ENCODE measurements at regions not wholly inside any gene's neighbourhood (a gene's known extent, or its start where the extent isn't known, plus 50 kb on each side); places are given as distances from the start of the nearest gene placed in this dataset.

- Histone ChIP-seq H3K27ac (ENCODE audit: low read depth, low read length) (no peak overlapping the region), H3K27me3 (ENCODE audit: control insufficient read depth, low read length) (no peaks in the 10 kb centered on the region), H3K4me2 (ENCODE audit: low read length) (no peak overlapping the region), H3K9me3 (ENCODE audit: control insufficient read depth, insufficient read depth, low read length) (no peaks in the 10 kb centered on the region), H3K36me3 (ENCODE audit: control insufficient read depth, low read length) (no peaks in the 10 kb centered on the region), H3K9me2 (replicated peaks; ENCODE audit: control insufficient read depth, low read length) (no peaks in the 10 kb centered on the region), H3K4me1 (ENCODE audit: control insufficient read depth, low read length) (peaks cover 28% of the 10 kb centered on the region), H4K20me1 (ENCODE audit: control insufficient read depth, insufficient read depth, low read depth, low read length) (no peaks in the 10 kb centered on the region), H3F3A (ENCODE audit: control insufficient read depth, insufficient read depth) (no peaks in the 10 kb centered on the region), H3K79me2 (ENCODE audit: control insufficient read depth, low read length) (no peaks in the 10 kb centered on the region), H3K4me3 (ENCODE audit: low read length) (no peak overlapping the region)
- TF ChIP-seq EZH2phosphoT487 (IDR thresholded peaks at IDR 0.05; ENCODE audit: borderline replicate concordance, low read length) (no peak), CTCF (IDR thresholded peaks at IDR 0.05; ENCODE audit: low read depth, low read length, poor library complexity, severe bottlenecking) (no peak)
These were observed 61.9 kb upstream of the RASGRP1 start for GRCh38 chr15:38626443-38627050.

- H3K36me3 ChIP-seq (ENCODE audit: control insufficient read depth, low read length): no peaks in the 10 kb centered on the region
- no peaks in the 10 kb centered on the region for H3F3A ChIP-seq (ENCODE audit: control insufficient read depth, insufficient read depth)
- no peaks in the 10 kb centered on the region for H3K27me3 ChIP-seq (ENCODE audit: control insufficient read depth, low read length)
These were observed 63.2 kb upstream of the RASGRP1 start for GRCh38 chr15:38627689-38628277.

GRCh38 chr15:38631119-38632075 lies 66.8 kb upstream of the RASGRP1 start:
- no peaks in the 10 kb centered on the region for H3F3A ChIP-seq (ENCODE audit: control insufficient read depth, insufficient read depth)
- no peak overlapping the region for H3K4me2 ChIP-seq (ENCODE audit: low read length)
- no peaks in the 10 kb centered on the region for H3K9me2 ChIP-seq (replicated peaks; ENCODE audit: control insufficient read depth, low read length)
- H3K4me1 ChIP-seq (ENCODE audit: control insufficient read depth, low read length): peaks cover 9% of the 10 kb centered on the region
- no peaks in the 10 kb centered on the region for H4K20me1 ChIP-seq (ENCODE audit: control insufficient read depth, insufficient read depth, low read depth, low read length)
- no peaks in the 10 kb centered on the region for H3K9me3 ChIP-seq (ENCODE audit: control insufficient read depth, insufficient read depth, low read length)
- H3K79me2 ChIP-seq (ENCODE audit: control insufficient read depth, low read length): no peaks in the 10 kb centered on the region
- H3K27ac ChIP-seq (ENCODE audit: low read depth, low read length): no peak overlapping the region
- TF ChIP-seq EZH2phosphoT487 (IDR thresholded peaks at IDR 0.05; ENCODE audit: borderline replicate concordance, low read length): no peak
- TF ChIP-seq CTCF (IDR thresholded peaks at IDR 0.05; ENCODE audit: low read depth, low read length, poor library complexity, severe bottlenecking): no peak
- no peaks in the 10 kb centered on the region for H3K27me3 ChIP-seq (ENCODE audit: control insufficient read depth, low read length)
- no peak overlapping the region for H3K4me3 ChIP-seq (ENCODE audit: low read length)
- no peaks in the 10 kb centered on the region for H3K36me3 ChIP-seq (ENCODE audit: control insufficient read depth, low read length)

More at GRCh38 chr15:38627689-38628277, 63.2 kb upstream of the RASGRP1 start:
- Histone ChIP-seq H4K20me1 (ENCODE audit: control insufficient read depth, insufficient read depth, low read depth, low read length) (no peaks in the 10 kb centered on the region), H3K4me2 (ENCODE audit: low read length) (no peak overlapping the region), H3K4me3 (ENCODE audit: low read length) (no peak overlapping the region), H3K9me2 (replicated peaks; ENCODE audit: control insufficient read depth, low read length) (no peaks in the 10 kb centered on the region), H3K79me2 (ENCODE audit: control insufficient read depth, low read length) (no peaks in the 10 kb centered on the region), H3K9me3 (ENCODE audit: control insufficient read depth, insufficient read depth, low read length) (no peaks in the 10 kb centered on the region), H3K27ac (ENCODE audit: low read depth, low read length) (no peak overlapping the region), H3K4me1 (ENCODE audit: control insufficient read depth, low read length) (peaks cover 28% of the 10 kb centered on the region)
- TF ChIP-seq EZH2phosphoT487 (IDR thresholded peaks at IDR 0.05; ENCODE audit: borderline replicate concordance, low read length): no peak
